A673 (cell line): ENCODE measurements at regions not wholly inside any gene's neighbourhood (a gene's known extent, or its start where the extent isn't known, plus 50 kb on each side); places are given as distances from the start of the nearest gene placed in this dataset.

Source experiments
- BruUV-seq: library from RNA; stranded (reverse); fragments of 400-500 nt; replicated peaks from 2 replicates; lab custom pipeline; 2021; lab: Mats Ljungman, UMichigan
- CTCF ChIA-PET: fragments of 300-600 bp; sonication (Branson Sonifier 250); formaldehyde crosslinking; loops from one replicate; lab custom pipeline; 2022; ENCODE audit warnings: antibody characterized with exemption; lab: Charles Lee
- POLR2A ChIA-PET: fragments of 300-600 bp; sonication (Branson Sonifier 250); formaldehyde crosslinking; loops from one replicate; lab custom pipeline; 2022; ENCODE audit warnings: antibody characterized with exemption; ENCODE audit not compliant: low non-redundant PET; lab: Charles Lee
- DNase-seq: peaks from one replicate; pipeline ENCODE4 v3.0.0-alpha.2; 2015; ENCODE audit warnings: low spot score
- H3K27ac ChIP-seq: fragments of 200-600 bp; sonication (generic); 2 replicates; pipeline ENCODE4 v1.5.1; 2016; ENCODE audit warnings: mixed run types, low read depth, mild to moderate bottlenecking, mixed read lengths, antibody characterized with exemption, low read length; ENCODE audit not compliant: poor library complexity, severe bottlenecking
- H3K27me3 ChIP-seq: fragments of 200-600 bp; sonication (generic); replicated peaks from 2 replicates; pipeline ENCODE4 v1.6.1; 2017; ENCODE audit warnings: mixed run types, low read depth, mild to moderate bottlenecking, mixed read lengths, antibody characterized with exemption, low read length; ENCODE audit not compliant: insufficient read depth, poor library complexity
- H3K36me3 ChIP-seq: fragments of 200-600 bp; sonication (generic); 2 replicates; pipeline ENCODE4 v1.6.1; 2016; ENCODE audit warnings: mixed run types, mild to moderate bottlenecking, mixed read lengths, antibody characterized with exemption, low read length; ENCODE audit not compliant: insufficient read depth, poor library complexity, severe bottlenecking
- H3K4me1 ChIP-seq: fragments of 200-600 bp; sonication (generic); 2 replicates; pipeline ENCODE4 v1.6.1; 2017; ENCODE audit warnings: mixed run types, mild to moderate bottlenecking, mixed read lengths, antibody characterized with exemption, low read length; ENCODE audit not compliant: insufficient read depth, poor library complexity, severe bottlenecking
- H3K4me3 ChIP-seq: fragments of 200-600 bp; sonication (generic); 2 replicates; pipeline ENCODE4 v1.5.1; 2016; ENCODE audit warnings: low read depth, mixed run types, mild to moderate bottlenecking, mixed read lengths, low read length; ENCODE audit not compliant: poor library complexity, severe bottlenecking
- H3K9me3 ChIP-seq: fragments of 200-600 bp; sonication (generic); 2 replicates; pipeline ENCODE4 v1.6.1; 2016; ENCODE audit warnings: mixed run types, low read depth, mild to moderate bottlenecking, mixed read lengths, antibody characterized with exemption, low read length; ENCODE audit not compliant: poor library complexity, severe bottlenecking
- CTCF ChIP-seq: fragments of 300-800, 200-600 bp; sonication (generic); conservative IDR thresholded peaks from 2 replicates; pipeline ENCODE4 v1.5.1; 2017; ENCODE audit warnings: low read depth, mild to moderate bottlenecking, antibody characterized with exemption, low read length, moderate library complexity, mixed read lengths
- EZH2 ChIP-seq: fragments of 200-600 bp; sonication (generic); IDR thresholded peaks from 2 replicates; pipeline ENCODE4 v1.6.1; 2017; ENCODE audit warnings: borderline replicate concordance, low read depth, mild to moderate bottlenecking, mixed read lengths, antibody characterized with exemption, low read length; ENCODE audit not compliant: poor library complexity, severe bottlenecking
- intact Hi-C: fragments of 100-400 bp; cut with micrococcal nuclease; formaldehyde crosslinking; loops from one replicate; pipeline ENCODE4 v1.10.0; 2022; ENCODE audit not compliant: unreplicated experiment

GRCh38 chr9:77084094-77084493 lies 64.6 kb downstream of the FOXB2 start:
- no TSS peak for BruUV-seq
- H3K4me3 ChIP-seq, result no peak overlapping the region
- intact Hi-C loops, result no loop called here
- no peaks in the 10 kb centered on the region for H3K9me3 ChIP-seq
- H3K27ac ChIP-seq, result no peak overlapping the region
- DNase-seq, result no peak
- TF ChIP-seq EZH2 (no peak), CTCF (no peak)
- peaks cover 43% of the 10 kb centered on the region for H3K27me3 ChIP-seq
- no peaks in the 10 kb centered on the region for H3K36me3 ChIP-seq
- H3K4me1 ChIP-seq, result no peaks in the 10 kb centered on the region
- ChIA-PET POLR2A (no interaction called here), CTCF (no interaction called here)

GRCh38 chr9:77085416-77085815 lies 66.0 kb downstream of the FOXB2 start:
- POLR2A ChIA-PET, result no interaction called here
- Histone ChIP-seq H3K27ac (no peak overlapping the region), H3K9me3 (no peaks in the 10 kb centered on the region), H3K27me3 (peaks cover 42% of the 10 kb centered on the region), H3K4me3 (no peak overlapping the region), H3K36me3 (no peaks in the 10 kb centered on the region), H3K4me1 (no peaks in the 10 kb centered on the region)
- BruUV-seq, result no TSS peak
- intact Hi-C loops, result no loop called here
- TF ChIP-seq CTCF (no peak), EZH2 (peak; percentile 51)
- CTCF ChIA-PET, result no interaction called here
- DNase-seq, result no peak

GRCh38 chr9:77087506-77087905 lies 68.1 kb downstream of the FOXB2 start:
- Histone ChIP-seq H3K27ac (no peak overlapping the region), H3K4me1 (no peaks in the 10 kb centered on the region), H3K4me3 (no peak overlapping the region), H3K9me3 (no peaks in the 10 kb centered on the region), H3K27me3 (peaks cover 42% of the 10 kb centered on the region), H3K36me3 (no peaks in the 10 kb centered on the region)
- BruUV-seq, result no TSS peak
- no peak for TF ChIP-seq CTCF
- no peak for TF ChIP-seq EZH2
- POLR2A ChIA-PET, result no interaction called here
- CTCF ChIA-PET, result no interaction called here
- intact Hi-C loops, result no loop called here
- DNase-seq, result no peak
